GM19324 (cell line): ENCODE measurements at regions not wholly inside any gene's neighbourhood (a gene's known extent, or its start where the extent isn't known, plus 50 kb on each side); places are given as distances from the start of the nearest gene placed in this dataset.

ENCODE experiments used
- ATAC-seq: cut with Tn5 transposase; IDR thresholded peaks from one replicate; pipeline ENCODE4 v1.9.1; 2021; ENCODE audit warnings: mild to moderate bottlenecking, moderate library complexity; ENCODE audit not compliant: unreplicated experiment, low FRiP score

- ATAC-seq = no peak
Measured at GRCh38 chr6:9957215-9957759, 457.6 kb downstream of the TFAP2A start.

GRCh38 chr6:9948678-9949077 lies 466.2 kb downstream of the TFAP2A start:
- ATAC-seq = no peak

- ATAC-seq = no peak
Measured at GRCh38 chr6:9943986-9944385, 470.9 kb downstream of the TFAP2A start.

GRCh38 chr6:9943026-9943425 lies 471.8 kb downstream of the TFAP2A start:
- no peak for ATAC-seq

- ATAC-seq = no peak
Measured at GRCh38 chr6:9942131-9942530, 472.7 kb downstream of the TFAP2A start.

- ATAC-seq = no peak
Measured at GRCh38 chr6:9938801-9939200, 476.1 kb downstream of the TFAP2A start.

GRCh38 chr6:9937031-9937763 lies 477.7 kb downstream of the TFAP2A start:
- no peak for ATAC-seq

- ATAC-seq = no peak
Measured at GRCh38 chr6:9936551-9936950, 478.3 kb downstream of the TFAP2A start.

- ATAC-seq = no peak
Measured at GRCh38 chr6:9933677-9934076, 481.2 kb downstream of the TFAP2A start.

- no peak for ATAC-seq
Measured at GRCh38 chr6:9927275-9927674, 487.6 kb downstream of the TFAP2A start.

GRCh38 chr6:9924971-9925370 lies 489.9 kb downstream of the TFAP2A start:
- ATAC-seq = no peak

- no peak for ATAC-seq
Measured at GRCh38 chr6:9921366-9921765, 493.5 kb downstream of the TFAP2A start.

- ATAC-seq = no peak
Measured at GRCh38 chr6:9914951-9915350, 499.9 kb downstream of the TFAP2A start.

GRCh38 chr6:9901376-9901775 lies 513.5 kb downstream of the TFAP2A start:
- no peak for ATAC-seq

- ATAC-seq = no peak
Measured at GRCh38 chr6:9896806-9897205, 518.1 kb downstream of the TFAP2A start.

- ATAC-seq = no peak
Measured at GRCh38 chr6:9890893-9891292, 524.0 kb downstream of the TFAP2A start.

GRCh38 chr6:9890469-9890868 lies 524.4 kb downstream of the TFAP2A start:
- ATAC-seq = no peak

GRCh38 chr6:9878535-9878934 lies 536.3 kb downstream of the TFAP2A start:
- ATAC-seq = no peak

- ATAC-seq = no peak
Measured at GRCh38 chr6:9875605-9876353, 539.1 kb downstream of the TFAP2A start.

- ATAC-seq = no peak
Measured at GRCh38 chr6:9862603-9863167, 552.2 kb downstream of the TFAP2A start.
